ENCODE measurements at regions not wholly inside any gene's neighbourhood (a gene's known extent, or its start where the extent isn't known, plus 50 kb on each side); places are given as distances from the start of the nearest gene placed in this dataset.

GRCh38 chr17:79536212-79536840, 74.5 kb downstream of the RBFOX3 start:
- Histone ChIP-seq H3K27me3 (replicated peaks; ENCODE audit: insufficient read depth) (no peaks in the 10 kb centered on the region), H3K4me3 (no peak overlapping the region), H3K9me3 (no peaks in the 10 kb centered on the region), H3K27ac (no peak overlapping the region), H3K4me1 (replicated peaks) (no peaks in the 10 kb centered on the region), H3K36me3 (no peaks in the 10 kb centered on the region)
- 90% methylated on average over 15 of the region's 15 CpGs for WGBS
- TF ChIP-seq, protein P1, sequence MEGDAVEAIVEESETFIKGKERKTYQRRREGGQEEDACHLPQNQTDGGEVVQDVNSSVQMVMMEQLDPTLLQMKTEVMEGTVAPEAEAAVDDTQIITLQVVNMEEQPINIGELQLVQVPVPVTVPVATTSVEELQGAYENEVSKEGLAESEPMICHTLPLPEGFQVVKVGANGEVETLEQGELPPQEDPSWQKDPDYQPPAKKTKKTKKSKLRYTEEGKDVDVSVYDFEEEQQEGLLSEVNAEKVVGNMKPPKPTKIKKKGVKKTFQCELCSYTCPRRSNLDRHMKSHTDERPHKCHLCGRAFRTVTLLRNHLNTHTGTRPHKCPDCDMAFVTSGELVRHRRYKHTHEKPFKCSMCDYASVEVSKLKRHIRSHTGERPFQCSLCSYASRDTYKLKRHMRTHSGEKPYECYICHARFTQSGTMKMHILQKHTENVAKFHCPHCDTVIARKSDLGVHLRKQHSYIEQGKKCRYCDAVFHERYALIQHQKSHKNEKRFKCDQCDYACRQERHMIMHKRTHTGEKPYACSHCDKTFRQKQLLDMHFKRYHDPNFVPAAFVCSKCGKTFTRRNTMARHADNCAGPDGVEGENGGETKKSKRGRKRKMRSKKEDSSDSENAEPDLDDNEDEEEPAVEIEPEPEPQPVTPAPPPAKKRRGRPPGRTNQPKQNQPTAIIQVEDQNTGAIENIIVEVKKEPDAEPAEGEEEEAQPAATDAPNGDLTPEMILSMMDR (IDR thresholded peaks at IDR 0.05) = no peak
- TF ChIP-seq POLR2AphosphoS5 (IDR thresholded peaks at IDR 0.05) (no peak), POLR2A (IDR thresholded peaks at IDR 0.05) (no peak)
- DNase-seq (ENCODE audit: low spot score) = no peak
- intact Hi-C loops (cut with DNase I) = loop anchor here (10.0 kb wide), 1 partner anchor 168 kb away; no protein-coding TSS in a partner anchor

GRCh38 chr17:79535728-79536025, 75.2 kb downstream of the RBFOX3 start:
- no peak overlapping the region for H3K27ac ChIP-seq
- no peaks in the 10 kb centered on the region for H3K36me3 ChIP-seq
- no peaks in the 10 kb centered on the region for H3K4me1 ChIP-seq (replicated peaks)
- no peaks in the 10 kb centered on the region for H3K9me3 ChIP-seq
- TF ChIP-seq POLR2A (IDR thresholded peaks at IDR 0.05) (no peak), POLR2AphosphoS5 (IDR thresholded peaks at IDR 0.05) (no peak)
- TF ChIP-seq, protein P1 (IDR thresholded peaks at IDR 0.05) = no peak
- intact Hi-C loops (cut with DNase I) = loop anchor here (10.0 kb wide), 1 partner anchor 169 kb away; no protein-coding TSS in a partner anchor
- DNase-seq (ENCODE audit: low spot score) = no peak
- no peak overlapping the region for H3K4me3 ChIP-seq
- 98% methylated on average over 5 of the region's 5 CpGs for WGBS
- no peaks in the 10 kb centered on the region for H3K27me3 ChIP-seq (replicated peaks; ENCODE audit: insufficient read depth)

GRCh38 chr17:79534851-79535727, 75.8 kb downstream of the RBFOX3 start:
- Histone ChIP-seq H3K9me3 (no peaks in the 10 kb centered on the region), H3K4me3 (no peak overlapping the region), H3K27ac (no peak overlapping the region), H3K4me1 (replicated peaks) (no peaks in the 10 kb centered on the region), H3K36me3 (no peaks in the 10 kb centered on the region), H3K27me3 (replicated peaks; ENCODE audit: insufficient read depth) (no peaks in the 10 kb centered on the region)
- no peak for DNase-seq (ENCODE audit: low spot score)
- intact Hi-C loops (cut with DNase I) = loop anchor here (10.0 kb wide), 1 partner anchor 170 kb away; no protein-coding TSS in a partner anchor
- WGBS = 84% methylated on average over 23 of the region's 23 CpGs
- TF ChIP-seq POLR2AphosphoS5 (IDR thresholded peaks at IDR 0.05) = no peak
- TF ChIP-seq, protein P1 (IDR thresholded peaks at IDR 0.05) = no peak
- no peak for TF ChIP-seq POLR2A (IDR thresholded peaks at IDR 0.05)

DNA sequence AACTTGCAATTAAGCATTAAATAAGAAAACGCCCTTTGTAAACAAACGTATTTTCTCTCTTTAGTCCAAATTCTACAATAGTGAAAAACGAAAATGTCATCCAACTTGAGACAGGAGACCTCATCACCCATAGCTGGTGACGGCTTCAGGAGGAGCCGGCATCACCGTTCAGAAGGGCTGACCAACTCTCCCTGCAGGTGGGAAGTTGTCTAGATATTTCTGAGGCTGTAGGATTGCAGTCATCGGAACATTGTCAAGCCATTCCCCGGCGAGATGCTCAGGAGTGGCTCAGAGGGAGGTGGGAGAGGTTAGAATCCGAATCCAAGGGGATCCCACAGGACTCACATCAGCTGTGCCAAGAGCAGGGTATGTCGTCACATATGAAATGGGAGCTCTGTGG, 76.7 kb downstream of the RBFOX3 start:
- Histone ChIP-seq H3K27me3 (replicated peaks; ENCODE audit: insufficient read depth) (no peaks in the 10 kb centered on the region), H3K4me3 (no peak overlapping the region), H3K4me1 (replicated peaks) (no peaks in the 10 kb centered on the region), H3K27ac (no peak overlapping the region), H3K9me3 (no peaks in the 10 kb centered on the region), H3K36me3 (no peaks in the 10 kb centered on the region)
- 76% methylated on average over 11 of the region's 11 CpGs for WGBS
- intact Hi-C loops (cut with DNase I) = loop anchor here (10.0 kb wide), 1 partner anchor 171 kb away; no protein-coding TSS in a partner anchor
- DNase-seq (ENCODE audit: low spot score) = no peak
- TF ChIP-seq POLR2AphosphoS5 (IDR thresholded peaks at IDR 0.05) = no peak
- no peak for TF ChIP-seq POLR2A (IDR thresholded peaks at IDR 0.05)
- TF ChIP-seq, protein P1 (IDR thresholded peaks at IDR 0.05) = no peak

All from prostate gland (tissue), 2 donors.